ENCODE measurements at regions not wholly inside any gene's neighbourhood (a gene's known extent, or its start where the extent isn't known, plus 50 kb on each side); places are given as distances from the start of the nearest gene placed in this dataset.

GRCh38 chr1:5765997-5766913, 226.0 kb downstream of the NPHP4 start:
- no peak for DNase-seq

DNA sequence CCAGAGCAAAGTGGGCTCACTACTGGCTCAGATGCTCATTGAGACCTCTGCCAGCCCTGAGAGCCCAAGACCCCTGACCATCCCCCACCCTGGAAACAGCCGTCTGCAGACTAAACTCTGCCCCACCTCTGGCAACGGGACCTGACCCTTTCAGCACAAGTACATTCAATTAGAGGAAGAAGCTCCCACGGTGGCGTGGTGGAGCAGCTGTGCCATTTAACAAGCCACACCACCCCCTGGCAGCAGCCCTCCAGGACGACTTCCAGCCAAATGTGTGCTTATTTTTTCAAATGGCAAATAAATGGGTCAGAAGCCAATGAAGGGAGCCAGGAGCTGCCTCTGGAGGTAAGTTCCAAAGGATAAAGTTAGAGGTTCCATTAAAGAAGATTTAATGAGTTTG, 226.7 kb downstream of the NPHP4 start:
- DNase-seq = no peak

DNA sequence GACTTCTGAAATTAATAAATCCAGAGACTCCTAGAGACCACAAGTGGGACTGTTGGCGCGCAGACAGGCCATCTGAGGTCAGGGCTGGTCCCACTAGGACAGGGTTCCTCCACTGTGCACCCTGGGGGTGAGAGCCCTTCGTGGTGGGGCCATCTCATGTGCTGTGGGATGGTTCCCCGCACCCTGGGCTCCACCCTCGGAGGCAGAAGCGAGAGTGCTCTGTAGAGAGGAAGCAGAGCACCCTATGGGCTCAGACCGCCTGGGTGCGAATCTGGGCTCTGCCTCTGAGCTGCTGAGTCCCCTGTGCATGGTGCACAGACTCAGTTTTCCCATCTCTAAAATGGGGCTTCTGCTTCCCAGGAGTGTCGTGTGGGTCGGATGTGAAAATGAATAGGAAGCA, 227.3 kb downstream of the NPHP4 start:
- DNase-seq = no peak

DNA sequence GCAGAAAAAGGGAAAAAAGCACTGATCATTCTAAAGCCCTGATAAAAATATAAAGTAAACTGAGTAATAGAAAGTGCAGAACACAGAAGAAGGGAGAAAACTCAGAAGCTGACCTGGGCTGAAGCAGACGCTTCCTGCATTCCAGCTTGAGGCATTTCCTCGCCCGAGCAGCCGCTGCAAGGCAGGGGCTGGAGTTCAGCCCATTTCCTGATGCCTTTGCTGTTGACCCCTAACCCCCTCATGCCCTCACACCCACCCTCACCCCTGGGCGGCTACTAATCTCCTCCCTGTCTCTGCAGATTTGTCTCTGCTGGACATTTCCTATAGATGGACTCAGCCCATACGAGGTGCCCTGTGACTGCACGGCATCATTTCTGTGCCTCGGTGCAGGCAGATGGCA, 227.8 kb downstream of the NPHP4 start:
- DNase-seq = no peak

- DNase-seq = no peak
Observed at GRCh38 chr1:5763696-5764370, 228.4 kb downstream of the NPHP4 start.

GRCh38 chr1:5758859-5759578, 233.2 kb downstream of the NPHP4 start:
- no peak for DNase-seq

DNA sequence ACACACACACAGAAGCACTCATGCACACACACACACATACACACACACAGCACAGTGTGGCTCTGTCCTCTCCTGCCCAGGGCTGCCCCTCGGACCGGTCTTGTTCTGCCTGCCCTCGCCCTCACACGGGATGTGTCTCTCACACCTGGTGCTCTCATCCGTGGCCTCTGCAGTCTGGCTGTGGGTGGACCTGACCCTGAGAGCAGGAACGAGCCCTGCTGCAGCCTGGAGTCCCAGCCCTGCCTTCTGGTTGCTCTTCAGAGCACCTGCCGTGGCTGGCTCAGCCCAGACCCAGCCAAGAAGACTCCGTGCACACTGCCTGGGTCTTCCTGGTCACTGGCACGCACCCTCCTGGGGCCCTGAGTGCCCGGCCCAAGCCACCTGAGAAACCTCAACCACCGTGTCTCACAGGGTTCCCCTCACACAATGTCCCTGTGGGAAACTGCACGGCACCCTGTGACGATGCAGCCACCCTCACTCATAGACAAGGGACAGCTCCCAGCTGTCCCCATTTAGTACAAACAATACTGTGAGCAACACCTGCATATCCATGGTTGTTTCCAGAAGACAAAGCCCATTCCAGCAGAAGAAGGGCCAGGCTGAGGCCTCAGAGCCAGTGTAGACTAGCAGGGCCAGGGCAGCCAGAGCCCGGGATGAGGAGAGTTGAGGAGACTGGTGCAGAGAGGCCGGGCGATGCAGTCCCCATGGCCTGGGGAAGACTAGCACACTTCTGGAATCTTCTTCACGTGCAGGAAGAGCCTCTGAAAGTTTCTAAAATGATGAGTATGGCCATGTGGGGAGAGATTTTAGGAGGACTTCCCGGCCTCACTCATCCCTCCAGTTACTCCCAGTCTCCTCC, 234.0 kb downstream of the NPHP4 start:
- DNase-seq = no peak

GRCh38 chr1:5757187-5757805, 234.9 kb downstream of the NPHP4 start:
- no peak for DNase-seq

GRCh38 chr1:5756434-5757186, 235.6 kb downstream of the NPHP4 start:
- DNase-seq = no peak

DNA sequence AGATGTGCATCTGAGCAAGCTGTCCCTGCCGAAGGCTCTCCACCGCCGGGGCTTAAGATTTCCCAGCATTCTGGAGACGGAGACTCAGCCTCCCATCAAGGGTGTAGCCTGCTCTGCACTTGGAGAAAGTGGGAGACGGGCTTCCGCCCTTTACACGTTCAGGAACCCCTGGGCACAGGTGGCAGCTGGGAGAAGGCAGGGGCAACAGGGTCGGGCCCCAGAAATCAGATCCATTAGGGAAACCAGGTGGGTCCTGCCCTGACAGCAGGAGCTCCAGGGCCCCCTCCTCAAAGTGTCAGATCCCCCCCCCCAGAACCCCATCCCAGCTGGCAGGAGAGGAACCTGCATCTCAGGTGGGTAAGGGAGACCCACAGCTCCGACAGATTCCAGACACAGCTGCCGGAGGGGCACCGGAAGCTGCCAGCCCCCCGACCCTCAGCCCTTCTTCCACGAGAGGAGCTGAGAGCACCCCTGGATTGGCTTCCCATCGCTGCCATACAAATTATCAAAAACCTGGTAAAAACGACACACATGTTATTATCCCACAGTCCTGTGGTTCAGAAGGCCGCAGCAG, 236.6 kb downstream of the NPHP4 start:
- DNase-seq = no peak

- DNase-seq = no peak
Observed at GRCh38 chr1:5754817-5755551, 237.2 kb downstream of the NPHP4 start.

GRCh38 chr1:5753549-5754421, 238.4 kb downstream of the NPHP4 start:
- no peak for DNase-seq

DNA sequence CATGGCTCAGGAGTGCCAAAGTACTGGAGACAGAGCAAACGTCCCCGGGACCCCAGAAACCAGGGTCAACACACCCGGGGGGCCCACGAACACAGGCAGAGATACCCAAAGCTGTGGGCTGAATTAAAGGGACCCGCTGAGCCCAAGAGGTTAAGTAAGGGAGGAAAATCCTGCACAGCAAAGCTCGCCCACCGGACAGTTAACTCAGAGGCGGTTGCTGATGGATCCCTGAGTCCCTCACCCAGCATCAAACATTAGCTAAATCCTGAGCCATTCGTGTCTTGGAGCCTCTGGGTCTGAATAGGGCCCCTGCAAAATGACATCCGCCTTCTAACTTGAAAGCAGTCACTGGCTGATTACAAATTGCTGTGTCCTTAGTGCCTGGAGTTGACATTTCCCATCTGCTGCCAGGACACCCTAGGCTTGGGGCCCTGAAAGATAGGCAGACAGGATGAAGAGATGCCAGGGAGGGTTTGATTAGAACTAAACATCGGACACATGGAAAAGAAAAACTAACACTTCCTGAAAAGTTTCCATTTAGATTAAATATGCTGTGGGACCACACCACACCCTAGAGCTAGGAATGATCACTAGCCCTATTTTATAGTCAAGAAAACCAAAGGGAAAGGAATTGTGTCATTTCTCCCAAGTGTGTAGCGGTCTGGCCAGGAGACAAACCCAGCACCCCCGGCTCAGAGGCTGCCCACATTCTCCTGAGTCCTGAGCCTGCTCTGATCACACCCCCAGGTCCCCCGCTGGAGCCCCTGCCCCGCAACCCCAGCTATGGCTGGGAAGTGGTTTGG, 239.3 kb downstream of the NPHP4 start:
- DNase-seq = no peak

GRCh38 chr1:5751833-5752745, 240.1 kb downstream of the NPHP4 start:
- no peak for DNase-seq

DNA sequence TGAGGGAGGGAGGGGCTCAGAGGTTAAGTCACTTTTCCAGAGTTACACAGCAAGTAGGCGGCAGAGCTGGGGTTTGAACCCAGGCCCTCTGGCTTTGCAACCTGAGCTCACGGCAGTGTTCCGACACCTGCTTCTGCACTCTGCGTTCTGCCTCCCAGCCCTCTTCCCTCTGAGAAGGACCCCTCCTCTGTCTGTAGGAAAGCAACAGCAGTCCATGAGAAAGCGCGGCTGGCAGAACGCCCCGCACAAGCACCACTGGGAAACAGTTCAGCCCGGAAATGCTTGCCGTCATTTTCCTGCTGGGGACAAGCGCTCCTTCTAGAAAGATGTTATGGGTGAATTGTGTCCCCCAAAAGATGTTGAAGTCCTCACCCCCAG, 241.1 kb downstream of the NPHP4 start:
- DNase-seq = no peak

DNA sequence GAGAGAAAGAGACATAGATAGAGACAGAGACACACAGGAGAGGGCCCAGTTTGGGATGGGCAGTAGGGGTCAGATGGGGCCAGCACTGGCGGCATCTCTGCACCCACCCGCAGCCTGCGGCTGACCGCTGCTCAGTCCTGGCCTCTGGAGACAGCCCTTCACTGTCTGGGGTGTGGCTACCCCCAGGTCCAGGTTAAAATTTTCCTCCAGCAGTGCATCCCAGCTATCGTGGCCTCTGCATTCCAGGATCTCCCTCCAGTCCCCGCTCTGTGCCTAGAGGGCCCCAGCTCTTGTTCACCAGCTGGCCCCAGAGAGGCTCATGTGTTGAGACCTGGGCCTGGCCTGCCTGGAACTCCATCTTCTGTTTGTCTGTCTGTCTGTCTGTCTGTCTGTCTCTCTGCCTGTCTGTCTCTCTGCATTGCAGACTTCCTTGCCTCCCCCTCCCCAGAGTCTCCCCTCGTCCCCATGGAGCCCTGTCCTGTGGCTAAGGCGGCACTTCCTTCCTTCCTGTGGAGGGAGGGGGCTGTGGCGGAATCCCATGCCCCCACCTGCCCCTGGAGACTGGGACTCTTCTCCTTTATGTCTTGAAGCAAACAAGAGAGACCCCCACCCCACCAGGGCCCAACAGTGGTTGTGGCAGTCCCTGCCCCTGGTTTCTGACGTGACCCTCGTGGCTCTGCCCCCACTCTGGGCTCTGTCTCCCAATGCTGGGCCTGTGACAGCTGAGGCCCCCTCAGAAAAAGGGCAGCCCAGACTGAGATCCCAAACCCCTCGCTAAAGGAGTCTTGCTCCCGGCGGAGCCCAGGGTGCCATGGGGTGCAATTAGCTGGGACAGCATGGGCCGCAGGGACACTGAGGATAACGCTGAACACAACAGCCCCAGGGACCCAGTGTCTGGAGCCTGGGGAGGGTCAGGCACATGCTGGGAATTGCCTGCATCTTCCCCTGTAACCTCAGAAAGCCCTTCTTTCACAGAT, 241.8 kb downstream of the NPHP4 start:
- no peak for DNase-seq
